ENCODE measurements at regions not wholly inside any gene's neighbourhood (a gene's known extent, or its start where the extent isn't known, plus 50 kb on each side); places are given as distances from the start of the nearest gene placed in this dataset.

GRCh38 chr21:15667819-15668218, 62.0 kb upstream of the USP25 start:
- no peak overlapping the region for H3K4me3 Mint-ChIP-seq
- H3K27ac Mint-ChIP-seq, result no peak overlapping the region
- H3K4me3 ChIP-seq, result no peak overlapping the region
- 0 out of 2 replicates have a peak, but pooled peaks cover 3% of the 10 kb centered on the region for H3K9me2 ChIP-seq (ENCODE audit: insufficient read depth)
- DNase-seq (ENCODE audit: low spot score) (no peak), ATAC-seq (no peak)
- H3K9me3 Mint-ChIP-seq, result no peaks in the 10 kb centered on the region
- no peaks in the 10 kb centered on the region for H3K4me1 ChIP-seq (ENCODE audit: insufficient read depth)
- no peak overlapping the region for H2AFZ ChIP-seq
- no peaks in the 10 kb centered on the region for H3K79me2 ChIP-seq (replicated peaks; ENCODE audit: insufficient read depth)
- H3K4me2 ChIP-seq, result no peak overlapping the region
- H3K36me3 ChIP-seq (ENCODE audit: insufficient read depth), result no peaks in the 10 kb centered on the region
- no peaks in the 10 kb centered on the region for H3K4me1 Mint-ChIP-seq
- H3K36me3 Mint-ChIP-seq (ENCODE audit: low read depth), result no peaks in the 10 kb centered on the region
- no peak overlapping the region for H3K27ac ChIP-seq (ENCODE audit: low read depth)
- no peaks in the 10 kb centered on the region for H3K27me3 Mint-ChIP-seq (ENCODE audit: insufficient read depth, low read depth, poor library complexity)
- no peak for TF ChIP-seq ZNF462 (CRISPR knock-in tag; IDR thresholded peaks at IDR 0.05)
- TF ChIP-seq EZH2phosphoT487 (IDR thresholded peaks at IDR 0.05; ENCODE audit: unreplicated experiment), result no peak
- TF ChIP-seq POLR2AphosphoS5 (IDR thresholded peaks at IDR 0.05; ENCODE audit: low read depth), result no peak
- TF ChIP-seq CREB1 (CRISPR knock-in tag; IDR thresholded peaks at IDR 0.05; ENCODE audit: low read depth), result no peak
- no peak for TF ChIP-seq NANOG (IDR thresholded peaks at IDR 0.05; ENCODE audit: borderline replicate concordance)
- TF ChIP-seq STAT1 (IDR thresholded peaks at IDR 0.05; ENCODE audit: unreplicated experiment), result no peak
- TF ChIP-seq, protein P1, sequence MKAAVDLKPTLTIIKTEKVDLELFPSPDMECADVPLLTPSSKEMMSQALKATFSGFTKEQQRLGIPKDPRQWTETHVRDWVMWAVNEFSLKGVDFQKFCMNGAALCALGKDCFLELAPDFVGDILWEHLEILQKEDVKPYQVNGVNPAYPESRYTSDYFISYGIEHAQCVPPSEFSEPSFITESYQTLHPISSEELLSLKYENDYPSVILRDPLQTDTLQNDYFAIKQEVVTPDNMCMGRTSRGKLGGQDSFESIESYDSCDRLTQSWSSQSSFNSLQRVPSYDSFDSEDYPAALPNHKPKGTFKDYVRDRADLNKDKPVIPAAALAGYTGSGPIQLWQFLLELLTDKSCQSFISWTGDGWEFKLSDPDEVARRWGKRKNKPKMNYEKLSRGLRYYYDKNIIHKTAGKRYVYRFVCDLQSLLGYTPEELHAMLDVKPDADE (IDR thresholded peaks at IDR 0.05), result no peak
- TF ChIP-seq, protein P2, sequence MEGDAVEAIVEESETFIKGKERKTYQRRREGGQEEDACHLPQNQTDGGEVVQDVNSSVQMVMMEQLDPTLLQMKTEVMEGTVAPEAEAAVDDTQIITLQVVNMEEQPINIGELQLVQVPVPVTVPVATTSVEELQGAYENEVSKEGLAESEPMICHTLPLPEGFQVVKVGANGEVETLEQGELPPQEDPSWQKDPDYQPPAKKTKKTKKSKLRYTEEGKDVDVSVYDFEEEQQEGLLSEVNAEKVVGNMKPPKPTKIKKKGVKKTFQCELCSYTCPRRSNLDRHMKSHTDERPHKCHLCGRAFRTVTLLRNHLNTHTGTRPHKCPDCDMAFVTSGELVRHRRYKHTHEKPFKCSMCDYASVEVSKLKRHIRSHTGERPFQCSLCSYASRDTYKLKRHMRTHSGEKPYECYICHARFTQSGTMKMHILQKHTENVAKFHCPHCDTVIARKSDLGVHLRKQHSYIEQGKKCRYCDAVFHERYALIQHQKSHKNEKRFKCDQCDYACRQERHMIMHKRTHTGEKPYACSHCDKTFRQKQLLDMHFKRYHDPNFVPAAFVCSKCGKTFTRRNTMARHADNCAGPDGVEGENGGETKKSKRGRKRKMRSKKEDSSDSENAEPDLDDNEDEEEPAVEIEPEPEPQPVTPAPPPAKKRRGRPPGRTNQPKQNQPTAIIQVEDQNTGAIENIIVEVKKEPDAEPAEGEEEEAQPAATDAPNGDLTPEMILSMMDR (conservative IDR thresholded peaks at IDR 0.05; ENCODE audit: low read depth in 2 of 2), result no peak
- no peak for TF ChIP-seq ZNF331 (CRISPR knock-in tag; IDR thresholded peaks at IDR 0.05; ENCODE audit: low read depth)
- TF ChIP-seq REST (IDR thresholded peaks at IDR 0.05; ENCODE audit: unreplicated experiment), result no peak
- TF ChIP-seq EZH2 (IDR thresholded peaks at IDR 0.05; ENCODE audit: low read depth, unreplicated experiment), result no peak
- TF ChIP-seq ZNF114 (CRISPR knock-in tag; IDR thresholded peaks at IDR 0.05), result no peak
- H4K20me1 ChIP-seq (replicated peaks; ENCODE audit: insufficient read depth), result no peaks in the 10 kb centered on the region
- H3F3A ChIP-seq (replicated peaks; ENCODE audit: low read depth), result no peaks in the 10 kb centered on the region
- no peaks in the 10 kb centered on the region for H3K27me3 ChIP-seq (ENCODE audit: insufficient read depth)

All from GM23338 (cell line).